Type B pancreatic cell (in vitro differentiated cells): ENCODE measurements at regions not wholly inside any gene's neighbourhood (a gene's known extent, or its start where the extent isn't known, plus 50 kb on each side); places are given as distances from the start of the nearest gene placed in this dataset.
"Not testable (repeated sequence)": the region's sequence is repeated elsewhere in the genome, so short reads cannot be mapped to it uniquely, and the experiment has no call there.

ENCODE experiments used
- DNase-seq: peaks from one replicate; pipeline ENCODE4 v3.0.0; 2021; ENCODE audit warnings: mixed read lengths; ENCODE audit not compliant: unreplicated experiment; ENCODE audit errors: extremely low spot score
- H3K27ac Mint-ChIP-seq: 2 replicates; pipeline ENCODE4 v1.8.0; 2021; ENCODE audit warnings: mild to moderate bottlenecking, mixed read lengths
- H3K27me3 Mint-ChIP-seq: 2 replicates; pipeline ENCODE4 v1.8.0; 2021; ENCODE audit warnings: mixed read lengths
- H3K36me3 Mint-ChIP-seq: 2 replicates; pipeline ENCODE4 v1.8.0; 2021; ENCODE audit warnings: mixed read lengths
- H3K4me1 Mint-ChIP-seq: one replicate; pipeline ENCODE4 v1.8.0; 2021; ENCODE audit warnings: mixed read lengths; ENCODE audit not compliant: unreplicated experiment
- H3K4me3 Mint-ChIP-seq: 2 replicates; pipeline ENCODE4 v1.8.0; 2021; ENCODE audit warnings: mild to moderate bottlenecking, mixed read lengths
- H3K9me3 Mint-ChIP-seq: 2 replicates; pipeline ENCODE4 v1.8.0; 2021; ENCODE audit warnings: mixed read lengths
- CTCF ChIP-seq: fragments of 200-600 bp; sonication (generic); conservative IDR thresholded peaks from 2 replicates; pipeline ENCODE4 v1.5.0; 2021; ENCODE audit warnings: antibody characterized with exemption, mild to moderate bottlenecking

- no peak overlapping the region for H3K4me3 Mint-ChIP-seq
- peaks cover 15% of the 10 kb centered on the region for H3K9me3 Mint-ChIP-seq
- H3K36me3 Mint-ChIP-seq, result peaks cover 6% of the 10 kb centered on the region
- H3K27ac Mint-ChIP-seq, result no peak overlapping the region
- DNase-seq, result no peak
- peaks cover 9% of the 10 kb centered on the region for H3K4me1 Mint-ChIP-seq
- TF ChIP-seq CTCF, result no peak
- H3K27me3 Mint-ChIP-seq, result peaks cover 25% of the 10 kb centered on the region
These were observed 465.4 kb upstream of the GRID2 start for GRCh38 chr4:91838181-91838861.

GRCh38 chr4:91840359-91840758 is 463.4 kb upstream of the GRID2 start:
- Mint-ChIP-seq H3K27ac (no peak overlapping the region), H3K36me3 (no peaks in the 10 kb centered on the region)

GRCh38 chr4:91846233-91846632 is 457.5 kb upstream of the GRID2 start:
- no peak for DNase-seq
- no peak for TF ChIP-seq CTCF
- H3K4me1 Mint-ChIP-seq, result peaks cover 4% of the 10 kb centered on the region
- H3K27me3 Mint-ChIP-seq, result peaks cover 7% of the 10 kb centered on the region
- no peaks in the 10 kb centered on the region for H3K36me3 Mint-ChIP-seq
- H3K27ac Mint-ChIP-seq, result no peak overlapping the region
- H3K9me3 Mint-ChIP-seq, result no peaks in the 10 kb centered on the region
- no peak overlapping the region for H3K4me3 Mint-ChIP-seq

More at GRCh38 chr4:91840359-91840758, 463.4 kb upstream of the GRID2 start:
- Mint-ChIP-seq H3K9me3 (no peaks in the 10 kb centered on the region), H3K27me3 (peaks cover 11% of the 10 kb centered on the region), H3K4me1 (peaks cover 9% of the 10 kb centered on the region), H3K4me3 (no peak overlapping the region)
- TF ChIP-seq CTCF, result no peak
- no peak for DNase-seq

- H3K9me3 Mint-ChIP-seq, result no peaks in the 10 kb centered on the region
- no peak overlapping the region for H3K4me3 Mint-ChIP-seq
- DNase-seq, result no peak
- H3K27ac Mint-ChIP-seq, result no peak overlapping the region
- no peaks in the 10 kb centered on the region for H3K36me3 Mint-ChIP-seq
- H3K27me3 Mint-ChIP-seq, result no peaks in the 10 kb centered on the region
- H3K4me1 Mint-ChIP-seq, result no peaks in the 10 kb centered on the region
- no peak for TF ChIP-seq CTCF
These were observed 452.3 kb upstream of the GRID2 start for GRCh38 chr4:91851456-91851855.

GRCh38 chr4:91887926-91888325 is 415.8 kb upstream of the GRID2 start:
- Mint-ChIP-seq H3K4me1 (no peaks in the 10 kb centered on the region), H3K9me3 (no peaks in the 10 kb centered on the region), H3K36me3 (no peaks in the 10 kb centered on the region), H3K4me3 (no peak overlapping the region), H3K27me3 (no peaks in the 10 kb centered on the region), H3K27ac (no peak overlapping the region)
- TF ChIP-seq CTCF, result no peak
- DNase-seq, result no peak

GRCh38 chr4:91891217-91891616 is 412.5 kb upstream of the GRID2 start:
- not testable (repeated sequence) for H3K4me3 Mint-ChIP-seq, H3K9me3 Mint-ChIP-seq, H3K27ac Mint-ChIP-seq, DNase-seq, H3K27me3 Mint-ChIP-seq, H3K36me3 Mint-ChIP-seq, H3K4me1 Mint-ChIP-seq
